Endothelial cell of umbilical vein (primary cell): ENCODE measurements at regions not wholly inside any gene's neighbourhood (a gene's known extent, or its start where the extent isn't known, plus 50 kb on each side); places are given as distances from the start of the nearest gene placed in this dataset.

Experiments
- BruUV-seq: library from RNA; stranded (reverse); fragments of 400-500 nt; replicated peaks from 2 replicates; lab custom pipeline; 2021; lab: Mats Ljungman, UMichigan
- CTCF ChIA-PET: fragments of 300-600, 350-600 bp; sonication (Branson Sonifier 250); formaldehyde crosslinking; loops from one replicate; lab custom pipeline; 2021; ENCODE audit warnings: antibody characterized with exemption, inconsistent platforms; lab: Charles Lee
- POLR2A ChIA-PET: fragments of 300-600, 350-600 bp; sonication (Branson Sonifier 250); formaldehyde crosslinking; loops from one replicate; lab custom pipeline; 2021; ENCODE audit warnings: antibody characterized with exemption, inconsistent platforms; lab: Charles Lee
- DNase-seq: peaks from one replicate; pipeline ENCODE4 v3.0.0-alpha.2; 2011; ENCODE audit warnings: low read depth, low spot score
- FAIRE-seq: peaks from 2 replicates; lab custom pipeline; 2011; peaks lifted over from hg19 to GRCh38; lab: Jason Lieb, UNC
- H2AFZ ChIP-seq: 2 replicates; pipeline ENCODE4 v1.6.0; 2012; ENCODE audit warnings: low read depth, low read length, control low read depth, inconsistent platforms
- H3K27ac ChIP-seq: 2 replicates; pipeline ENCODE4 v1.5.1; 2011; ENCODE audit warnings: low read depth, mild to moderate bottlenecking, control low read depth, low read length, moderate library complexity; ENCODE audit not compliant: insufficient read depth
- H3K27me3 ChIP-seq, 2 experiments: 2 replicates each; pipeline versions ENCODE4 v1.6.0 to v1.6.1; 2011; ENCODE audit warnings: low read length in 2 of 2, mixed read lengths in 1 of 2; ENCODE audit not compliant: control insufficient read depth in 2 of 2, insufficient read depth in 2 of 2
- H3K36me3 ChIP-seq, 2 experiments: 2 replicates in 1 of 2; 3 replicates in 1 of 2; pipeline ENCODE4 v1.5.1; 2011; ENCODE audit warnings: low read length in 2 of 2, mild to moderate bottlenecking in 1 of 2, moderate library complexity in 1 of 2; ENCODE audit not compliant: control insufficient read depth in 2 of 2, insufficient read depth in 2 of 2; ENCODE audit errors: extremely low read depth in 1 of 2
- H3K4me1 ChIP-seq: 3 replicates; pipeline ENCODE4 v1.5.1; 2011; ENCODE audit warnings: mild to moderate bottlenecking, low read length; ENCODE audit not compliant: control insufficient read depth, insufficient read depth; ENCODE audit errors: extremely low read depth
- H3K4me2 ChIP-seq: 2 replicates; pipeline ENCODE4 v1.6.1; 2011; ENCODE audit warnings: low read length, control low read depth, mixed read lengths; ENCODE audit not compliant: insufficient read depth
- H3K4me3 ChIP-seq, 3 experiments: fragments of 200-600 bp in 1 of 3; sonication (generic), shearing (Covaris generic) in 1 of 3; replicated peaks in 1 of 3; 2 replicates each; pipeline ENCODE4 v1.5.1; 2011 to 2016; ENCODE audit warnings: control low read depth in 3 of 3, low read length in 3 of 3, mild to moderate bottlenecking in 2 of 3, inconsistent platforms in 1 of 3, low read depth in 1 of 3, moderate library complexity in 1 of 3; ENCODE audit not compliant: insufficient read depth in 1 of 3
- H3K79me2 ChIP-seq: 2 replicates; pipeline ENCODE4 v1.6.0; 2012; ENCODE audit warnings: low read length, inconsistent platforms; ENCODE audit not compliant: control insufficient read depth, insufficient read depth
- H3K9ac ChIP-seq: replicated peaks from 2 replicates; pipeline ENCODE3; 2011; ENCODE audit warnings: low read length, control low read depth; ENCODE audit not compliant: insufficient read depth; ENCODE audit errors: extremely low read depth
- H3K9me1 ChIP-seq: replicated peaks from 3 replicates; pipeline ENCODE4 v1.6.0; 2011; ENCODE audit warnings: mild to moderate bottlenecking, low read length; ENCODE audit not compliant: control insufficient read depth, insufficient read depth; ENCODE audit errors: extremely low read depth
- H3K9me3 ChIP-seq: replicated peaks from 2 replicates; pipeline ENCODE4 v1.5.1; 2012; ENCODE audit warnings: low read length, inconsistent platforms; ENCODE audit not compliant: control insufficient read depth, insufficient read depth
- H4K20me1 ChIP-seq: replicated peaks from 2 replicates; pipeline ENCODE3; 2011; ENCODE audit warnings: mild to moderate bottlenecking, low read length; ENCODE audit not compliant: control insufficient read depth, insufficient read depth; ENCODE audit errors: extremely low read depth
- EZH2 ChIP-seq: IDR thresholded peaks from 2 replicates; pipeline ENCODE4 v1.6.1; 2012; ENCODE audit warnings: borderline replicate concordance, low read depth, mild to moderate bottlenecking, moderate library complexity, low read length, inconsistent platforms; ENCODE audit not compliant: severe bottlenecking
- FOS ChIP-seq: IDR thresholded peaks from 2 replicates; pipeline ENCODE4 v1.6.1; 2011; ENCODE audit warnings: mild to moderate bottlenecking, low read length, moderate library complexity, borderline replicate concordance; ENCODE audit not compliant: insufficient read depth
- GATA2 ChIP-seq: IDR thresholded peaks from 2 replicates; pipeline ENCODE4 v1.7.0; 2011; ENCODE audit warnings: low read depth, mild to moderate bottlenecking, moderate library complexity, mixed read lengths, low read length; ENCODE audit not compliant: insufficient read length, insufficient read depth
- JUN ChIP-seq: IDR thresholded peaks from 2 replicates; pipeline ENCODE4 v1.6.1; 2011; ENCODE audit warnings: borderline replicate concordance, low read depth; ENCODE audit not compliant: insufficient read length, insufficient read depth
- MYC ChIP-seq: IDR thresholded peaks from one replicate; pipeline ENCODE4 v1.6.1; 2011; ENCODE audit warnings: mild to moderate bottlenecking, low read depth, low read length
- POLR2A ChIP-seq: IDR thresholded peaks from 2 replicates; pipeline ENCODE4 v1.6.1; 2012; ENCODE audit warnings: low read depth, mild to moderate bottlenecking, control low read depth, low read length
- POLR2AphosphoS5 ChIP-seq: IDR thresholded peaks from 2 replicates; pipeline ENCODE4 v1.6.1; 2012; ENCODE audit warnings: low read depth, mild to moderate bottlenecking, control low read depth, low read length, moderate library complexity; ENCODE audit not compliant: insufficient read depth
- dilution Hi-C: fragments of 300-500 bp; cut with MboI; formaldehyde crosslinking; loops from one replicate; pipeline ENCODE4 v1.15.0; 2019; ENCODE audit warnings: low sequenced_read_pairs; ENCODE audit not compliant: extremely low pct_ligation_motif_present
- intact Hi-C: fragments of 100-400 bp; cut with micrococcal nuclease; formaldehyde crosslinking; loops from one replicate; pipeline ENCODE4 v1.10.0; 2022
- TF ChIP-seq, protein P1 (sequence below): IDR thresholded peaks from 2 replicates; pipeline ENCODE4 v1.6.1; 2011; ENCODE audit not compliant: insufficient read depth, insufficient read length
- TF ChIP-seq, protein P2 (sequence below), 2 donors: IDR thresholded peaks; 1 replicate in 1 of 2; 2 replicates in 1 of 2; pipeline ENCODE4 v1.5.1; 2011; ENCODE audit warnings: low read length in 2 of 2, mild to moderate bottlenecking in 2 of 2, moderate library complexity in 2 of 2, control low read depth in 1 of 2, inconsistent platforms in 1 of 2, low read depth in 1 of 2; ENCODE audit not compliant: insufficient read depth in 1 of 2; ENCODE audit errors: extremely low read depth in 1 of 2

DNA sequence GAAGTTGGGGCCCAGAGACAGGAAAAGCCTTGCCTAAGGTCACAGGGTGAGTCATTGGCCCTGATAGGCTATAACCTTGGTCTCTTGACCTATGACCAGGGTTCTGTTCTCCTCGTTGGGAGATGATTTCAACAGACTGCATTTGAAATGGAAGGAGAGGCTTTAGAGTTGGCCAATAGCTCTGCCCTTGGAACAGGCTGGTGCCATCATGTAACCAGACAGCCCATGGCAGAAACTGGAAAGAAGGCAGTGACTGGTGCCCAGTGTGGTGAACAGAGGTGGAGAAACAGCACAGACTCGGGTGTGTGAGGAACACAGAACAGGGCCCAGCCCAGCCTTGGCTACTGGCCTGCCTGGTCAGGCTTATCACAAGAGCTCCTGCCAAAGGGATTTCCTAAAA is 109.8 kb upstream of the SLC25A48 start:
- no TSS peak for BruUV-seq
- Histone ChIP-seq H2AFZ (no peak overlapping the region), H3K4me1 (no peaks in the 10 kb centered on the region), H3K4me2 (no peak overlapping the region), H3K9me1 (no peaks in the 10 kb centered on the region), H3K4me3 (no peak overlapping the region), H3K27me3 (peaks cover 0 to 2% of the 10 kb centered on the region in 2 experiments), H3K36me3 (no peaks in the 10 kb centered on the region), H3K9ac (no peak overlapping the region), H3K27ac (no peak overlapping the region), H3K79me2 (no peaks in the 10 kb centered on the region), H4K20me1 (no peaks in the 10 kb centered on the region), H3K9me3 (no peaks in the 10 kb centered on the region)
- ChIA-PET CTCF (interaction anchor here (1.2 kb wide), 1 partner anchor 17 kb away, joined by 3 read pairs; no protein-coding TSS in a partner anchor), POLR2A (no interaction called here)
- dilution Hi-C loops = loop anchor here (25.0 kb wide), 1 partner anchor 113 kb away; the partner anchor contains the start of gene SLC25A48
- FAIRE-seq (no peak), DNase-seq (no peak)
- intact Hi-C loops = no loop called here
- TF ChIP-seq FOS (no peak), GATA2 (no peak), MYC (no peak), POLR2AphosphoS5 (no peak), JUN (no peak), EZH2 (no peak), POLR2A (no peak)
- TF ChIP-seq, protein P1, sequence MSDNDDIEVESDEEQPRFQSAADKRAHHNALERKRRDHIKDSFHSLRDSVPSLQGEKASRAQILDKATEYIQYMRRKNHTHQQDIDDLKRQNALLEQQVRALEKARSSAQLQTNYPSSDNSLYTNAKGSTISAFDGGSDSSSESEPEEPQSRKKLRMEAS = no peak
- TF ChIP-seq, protein P2, sequence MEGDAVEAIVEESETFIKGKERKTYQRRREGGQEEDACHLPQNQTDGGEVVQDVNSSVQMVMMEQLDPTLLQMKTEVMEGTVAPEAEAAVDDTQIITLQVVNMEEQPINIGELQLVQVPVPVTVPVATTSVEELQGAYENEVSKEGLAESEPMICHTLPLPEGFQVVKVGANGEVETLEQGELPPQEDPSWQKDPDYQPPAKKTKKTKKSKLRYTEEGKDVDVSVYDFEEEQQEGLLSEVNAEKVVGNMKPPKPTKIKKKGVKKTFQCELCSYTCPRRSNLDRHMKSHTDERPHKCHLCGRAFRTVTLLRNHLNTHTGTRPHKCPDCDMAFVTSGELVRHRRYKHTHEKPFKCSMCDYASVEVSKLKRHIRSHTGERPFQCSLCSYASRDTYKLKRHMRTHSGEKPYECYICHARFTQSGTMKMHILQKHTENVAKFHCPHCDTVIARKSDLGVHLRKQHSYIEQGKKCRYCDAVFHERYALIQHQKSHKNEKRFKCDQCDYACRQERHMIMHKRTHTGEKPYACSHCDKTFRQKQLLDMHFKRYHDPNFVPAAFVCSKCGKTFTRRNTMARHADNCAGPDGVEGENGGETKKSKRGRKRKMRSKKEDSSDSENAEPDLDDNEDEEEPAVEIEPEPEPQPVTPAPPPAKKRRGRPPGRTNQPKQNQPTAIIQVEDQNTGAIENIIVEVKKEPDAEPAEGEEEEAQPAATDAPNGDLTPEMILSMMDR (IDR thresholded peaks at IDR 0.05; ENCODE audit: extremely low read depth in 1 of 2, insufficient read depth in 1 of 2, low read depth in 1 of 2, low read length in 2 of 2) = no peak
